Astrocyte (in vitro differentiated cells and primary cell): ENCODE measurements at regions not wholly inside any gene's neighbourhood (a gene's known extent, or its start where the extent isn't known, plus 50 kb on each side); places are given as distances from the start of the nearest gene placed in this dataset.

Experiments
- CTCF ChIP-seq: IDR thresholded peaks from 2 replicates; pipeline ENCODE4 v1.5.1; 2011; ENCODE audit warnings: low read depth, mild to moderate bottlenecking, inconsistent platforms, low read length, moderate library complexity; ENCODE audit not compliant: insufficient read depth
- EZH2 ChIP-seq: IDR thresholded peaks from 2 replicates; pipeline ENCODE4 v1.6.1; 2012; ENCODE audit warnings: mild to moderate bottlenecking, low read length, inconsistent platforms; ENCODE audit not compliant: insufficient read depth

GRCh38 chr4:120506536-120506935 lies 416.0 kb downstream of the PRDM5 start:
- no peak for TF ChIP-seq CTCF
- TF ChIP-seq EZH2, result no peak
